Effector CD4-positive, alpha-beta T cell (primary cell): ENCODE measurements at regions not wholly inside any gene's neighbourhood (a gene's known extent, or its start where the extent isn't known, plus 50 kb on each side); places are given as distances from the start of the nearest gene placed in this dataset.
"Not testable (repeated sequence)": the region's sequence is repeated elsewhere in the genome, so short reads cannot be mapped to it uniquely, and the experiment has no call there.

Experiments
- DNase-seq: peaks from one replicate; pipeline ENCODE4 v3.0.0-alpha.2; 2020

GRCh38 chr10:118953598-118954393 is 75.7 kb upstream of the NANOS1 start:
- DNase-seq: no peak

GRCh38 chr10:118955531-118955930 is 74.0 kb upstream of the NANOS1 start:
- DNase-seq: no peak

- no peak for DNase-seq
Measured at GRCh38 chr10:118955951-118956801, 73.3 kb upstream of the NANOS1 start.

- DNase-seq: no peak
Measured at GRCh38 chr10:118956802-118957442, 72.6 kb upstream of the NANOS1 start.

GRCh38 chr10:118957443-118957825 is 72.1 kb upstream of the NANOS1 start:
- DNase-seq: no peak

GRCh38 chr10:118957966-118958365 is 71.5 kb upstream of the NANOS1 start:
- DNase-seq: no peak

- no peak for DNase-seq
Measured at GRCh38 chr10:118958559-118958958, 71.0 kb upstream of the NANOS1 start.

- no peak for DNase-seq
Measured at GRCh38 chr10:118958984-118959925, 70.3 kb upstream of the NANOS1 start.

- DNase-seq: no peak
Measured at GRCh38 chr10:118960157-118961090, 69.1 kb upstream of the NANOS1 start.

- DNase-seq: no peak
Measured at GRCh38 chr10:118961436-118961835, 68.1 kb upstream of the NANOS1 start.

- DNase-seq: not testable (repeated sequence)
Measured at GRCh38 chr10:118962331-118962868, 67.1 kb upstream of the NANOS1 start.

GRCh38 chr10:118963341-118963740 is 66.2 kb upstream of the NANOS1 start:
- DNase-seq: no peak

GRCh38 chr10:118963933-118964332 is 65.6 kb upstream of the NANOS1 start:
- no peak for DNase-seq

- DNase-seq: not testable (repeated sequence)
Measured at GRCh38 chr10:118964476-118964875, 65.0 kb upstream of the NANOS1 start.

- DNase-seq: no peak
Measured at GRCh38 chr10:118965096-118965495, 64.4 kb upstream of the NANOS1 start.

- DNase-seq: no peak
Measured at GRCh38 chr10:118965645-118966044, 63.9 kb upstream of the NANOS1 start.

- no peak for DNase-seq
Measured at GRCh38 chr10:118966076-118966849, 63.3 kb upstream of the NANOS1 start.

- DNase-seq: no peak
Measured at GRCh38 chr10:118966850-118967125, 62.7 kb upstream of the NANOS1 start.

GRCh38 chr10:118967160-118967559 is 62.4 kb upstream of the NANOS1 start:
- DNase-seq: no peak

- DNase-seq: no peak
Measured at GRCh38 chr10:118968060-118968459, 61.5 kb upstream of the NANOS1 start.
